Suprapubic skin (tissue), 3 donors: ENCODE measurements at regions not wholly inside any gene's neighbourhood (a gene's known extent, or its start where the extent isn't known, plus 50 kb on each side); places are given as distances from the start of the nearest gene placed in this dataset.

Source experiments
- EP300 ChIP-seq: sonication (generic); formaldehyde crosslinking; IDR thresholded peaks from one replicate; pipeline ENCODE4 v1.6.1; 2017; ENCODE audit warnings: antibody characterized with exemption
- POLR2A ChIP-seq, 2 donors: fragments of 450-650 bp; IDR thresholded peaks; one replicate each; pipeline ENCODE4 v1.6.1; 2017; ENCODE audit warnings: antibody characterized with exemption in 2 of 2, mild to moderate bottlenecking in 2 of 2, moderate library complexity in 2 of 2
- TF ChIP-seq, protein P1 (sequence below), 2 donors: fragments of 200-600 bp in 1 of 2; fragments of 450-650 bp in 1 of 2; sonication (generic) in 1 of 2; IDR thresholded peaks; one replicate each; pipeline ENCODE4 v1.5.1; 2016 to 2019; ENCODE audit warnings: antibody characterized with exemption in 2 of 2, mild to moderate bottlenecking in 1 of 2, moderate library complexity in 1 of 2

DNA sequence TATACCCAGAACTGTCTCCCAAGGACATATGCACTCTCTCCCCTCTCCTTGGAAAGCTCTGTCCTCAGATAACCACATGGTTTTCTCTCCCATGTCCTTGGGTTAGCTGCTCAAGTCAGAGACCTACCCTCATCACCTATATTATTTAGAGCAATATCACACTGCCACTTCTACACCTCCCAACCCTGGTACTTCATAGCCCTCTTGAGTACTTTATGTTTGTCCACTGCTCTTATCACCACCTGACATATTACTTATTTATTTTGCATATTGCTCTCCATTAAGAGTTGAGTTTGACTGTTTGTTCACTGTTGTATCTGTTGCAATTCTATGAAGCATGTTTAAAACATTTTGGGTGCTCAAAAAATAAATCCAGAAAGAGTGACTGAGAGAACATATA, 126.3 kb upstream of the ATP1B1 start:
- TF ChIP-seq, protein P1, sequence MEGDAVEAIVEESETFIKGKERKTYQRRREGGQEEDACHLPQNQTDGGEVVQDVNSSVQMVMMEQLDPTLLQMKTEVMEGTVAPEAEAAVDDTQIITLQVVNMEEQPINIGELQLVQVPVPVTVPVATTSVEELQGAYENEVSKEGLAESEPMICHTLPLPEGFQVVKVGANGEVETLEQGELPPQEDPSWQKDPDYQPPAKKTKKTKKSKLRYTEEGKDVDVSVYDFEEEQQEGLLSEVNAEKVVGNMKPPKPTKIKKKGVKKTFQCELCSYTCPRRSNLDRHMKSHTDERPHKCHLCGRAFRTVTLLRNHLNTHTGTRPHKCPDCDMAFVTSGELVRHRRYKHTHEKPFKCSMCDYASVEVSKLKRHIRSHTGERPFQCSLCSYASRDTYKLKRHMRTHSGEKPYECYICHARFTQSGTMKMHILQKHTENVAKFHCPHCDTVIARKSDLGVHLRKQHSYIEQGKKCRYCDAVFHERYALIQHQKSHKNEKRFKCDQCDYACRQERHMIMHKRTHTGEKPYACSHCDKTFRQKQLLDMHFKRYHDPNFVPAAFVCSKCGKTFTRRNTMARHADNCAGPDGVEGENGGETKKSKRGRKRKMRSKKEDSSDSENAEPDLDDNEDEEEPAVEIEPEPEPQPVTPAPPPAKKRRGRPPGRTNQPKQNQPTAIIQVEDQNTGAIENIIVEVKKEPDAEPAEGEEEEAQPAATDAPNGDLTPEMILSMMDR (IDR thresholded peaks at IDR 0.05) = no peak
- TF ChIP-seq POLR2A (IDR thresholded peaks at IDR 0.05) (no peak), EP300 (no peak)
